Common myeloid progenitor, CD34-positive (primary cell): ENCODE measurements at regions not wholly inside any gene's neighbourhood (a gene's known extent, or its start where the extent isn't known, plus 50 kb on each side); places are given as distances from the start of the nearest gene placed in this dataset.

Experiments
- CTCF ChIA-PET: fragments of 350-600 bp; sonication (Branson Sonifier 250); formaldehyde crosslinking; loops from one replicate; lab custom pipeline; 2021; ENCODE audit warnings: antibody characterized with exemption; lab: Charles Lee
- POLR2A ChIA-PET: fragments of 350-600 bp; sonication (Branson Sonifier 250); formaldehyde crosslinking; loops from one replicate; lab custom pipeline; 2021; ENCODE audit warnings: antibody characterized with exemption; lab: Charles Lee
- DNase-seq, 3 donors: peaks; one replicate each; pipeline versions ENCODE4 v3.0.0 to v3.0.0-alpha.2; 2013
- H3K27ac ChIP-seq, 2 experiments: 1 replicate in 1 of 2; 2 replicates in 1 of 2; pipeline ENCODE4 v1.7.0; 2013; ENCODE audit warnings: inconsistent platforms in 2 of 2, low read length in 2 of 2, mild to moderate bottlenecking in 2 of 2, low read depth in 1 of 2, moderate library complexity in 1 of 2; ENCODE audit not compliant: severe bottlenecking in 2 of 2, insufficient read depth in 1 of 2, poor library complexity in 1 of 2
- H3K27me3 ChIP-seq, 5 experiments: replicated peaks in 2 of 5; 1 replicate in 3 of 5; 2 replicates in 2 of 5; pipeline versions ENCODE4 v1.6.1 to v1.7.0; 2013; ENCODE audit warnings: low read length in 4 of 5, mild to moderate bottlenecking in 2 of 5, moderate library complexity in 2 of 5, inconsistent platforms in 1 of 5; ENCODE audit not compliant: insufficient read depth in 5 of 5, control insufficient read depth in 4 of 5
- H3K36me3 ChIP-seq, 4 experiments: 1 replicate in 2 of 4; 2 replicates in 2 of 4; pipeline versions ENCODE4 v1.6.1 to v1.7.0; 2013; ENCODE audit warnings: low read length in 3 of 4, control low read depth in 1 of 4, mild to moderate bottlenecking in 1 of 4; ENCODE audit not compliant: control insufficient read depth in 4 of 4, insufficient read depth in 4 of 4
- H3K4me1 ChIP-seq, 4 experiments: 1 replicate in 3 of 4; 2 replicates in 1 of 4; pipeline versions ENCODE4 v1.6.1 to v1.7.1; 2013; ENCODE audit warnings: low read length in 3 of 4, mild to moderate bottlenecking in 3 of 4, control low read depth in 1 of 4, inconsistent platforms in 1 of 4, moderate library complexity in 1 of 4; ENCODE audit not compliant: control insufficient read depth in 4 of 4, insufficient read depth in 4 of 4; ENCODE audit errors: control extremely low read depth in 1 of 4
- H3K4me3 ChIP-seq, 7 experiments: 1 replicate in 4 of 7; 2 replicates in 3 of 7; pipeline versions ENCODE4 v1.5.1 to v1.7.0; 2013; ENCODE audit warnings: mild to moderate bottlenecking in 7 of 7, low read length in 6 of 7, moderate library complexity in 6 of 7, inconsistent platforms in 2 of 7, low read depth in 2 of 7, control low read depth in 1 of 7; ENCODE audit not compliant: insufficient read depth in 4 of 7, control insufficient read depth in 1 of 7; ENCODE audit errors: extremely low read depth in 1 of 7
- H3K9me3 ChIP-seq, 5 experiments: 1 replicate in 4 of 5; 2 replicates in 1 of 5; pipeline versions ENCODE4 v1.6.1 to v1.7.1; 2013; ENCODE audit warnings: low read length in 4 of 5, mild to moderate bottlenecking in 2 of 5, inconsistent platforms in 1 of 5, low read depth in 1 of 5, moderate library complexity in 1 of 5; ENCODE audit not compliant: control insufficient read depth in 4 of 5, insufficient read depth in 2 of 5; ENCODE audit errors: control extremely low read depth in 1 of 5
- WGBS: methylation state at CpG from one replicate; pipeline ENCODE4 v1.1.5; 2013; ENCODE audit not compliant: insufficient coverage; 5-methylcytosine and 5-hydroxymethylcytosine counted together

GRCh38 chr13:109426690-109426990 is 359.7 kb downstream of the IRS2 start:
- DNase-seq = no peak
- H3K9me3 ChIP-seq = no peaks in the 10 kb centered on the region
- H3K27me3 ChIP-seq = peaks cover 0 to 4% (median 0%) of the 10 kb centered on the region in 5 experiments
- no peak overlapping the region for H3K27ac ChIP-seq
- ChIA-PET POLR2A (no interaction called here), CTCF (no interaction called here)
- H3K4me3 ChIP-seq = no peak overlapping the region
- H3K4me1 ChIP-seq = no peaks in the 10 kb centered on the region
- no peaks in the 10 kb centered on the region for H3K36me3 ChIP-seq
- 100% methylated on average over 1 of the region's 1 CpG for WGBS

GRCh38 chr13:109425821-109426689 is 360.3 kb downstream of the IRS2 start:
- Histone ChIP-seq H3K27me3 (peaks cover 0 to 4% (median 0%) of the 10 kb centered on the region in 5 experiments), H3K27ac (no peak overlapping the region), H3K36me3 (no peaks in the 10 kb centered on the region), H3K9me3 (no peaks in the 10 kb centered on the region), H3K4me3 (no peak overlapping the region), H3K4me1 (no peaks in the 10 kb centered on the region)
- DNase-seq = no peak
- 100% methylated on average over 1 of the region's 5 CpGs for WGBS
- ChIA-PET CTCF (no interaction called here), POLR2A (no interaction called here)

GRCh38 chr13:109422161-109422560 is 364.2 kb downstream of the IRS2 start:
- ChIA-PET POLR2A (no interaction called here), CTCF (no interaction called here)
- Histone ChIP-seq H3K36me3 (no peaks in the 10 kb centered on the region), H3K4me1 (no peaks in the 10 kb centered on the region), H3K4me3 (no peak overlapping the region), H3K9me3 (no peaks in the 10 kb centered on the region), H3K27me3 (peaks cover 0 to 4% (median 0%) of the 10 kb centered on the region in 5 experiments), H3K27ac (no peak overlapping the region)
- no peak for DNase-seq
- WGBS = 100% methylated on average over 1 of the region's 4 CpGs

GRCh38 chr13:109419896-109420295 is 366.5 kb downstream of the IRS2 start:
- Histone ChIP-seq H3K9me3 (no peaks in the 10 kb centered on the region), H3K36me3 (no peaks in the 10 kb centered on the region), H3K4me3 (no peak overlapping the region), H3K27ac (no peak overlapping the region), H3K27me3 (peaks cover 0 to 4% (median 0%) of the 10 kb centered on the region in 5 experiments), H3K4me1 (no peaks in the 10 kb centered on the region)
- DNase-seq = no peak
- WGBS = 83% methylated on average over 2 of the region's 4 CpGs
- POLR2A ChIA-PET = no interaction called here
- CTCF ChIA-PET = no interaction called here

- no peak overlapping the region for H3K4me3 ChIP-seq
- H3K9me3 ChIP-seq = no peaks in the 10 kb centered on the region
- no peak for DNase-seq
- ChIA-PET CTCF (no interaction called here), POLR2A (no interaction called here)
- no peaks in the 10 kb centered on the region for H3K4me1 ChIP-seq
- no peak overlapping the region for H3K27ac ChIP-seq
- peaks cover 0 to 9% (median 1%) of the 10 kb centered on the region in 5 experiments for H3K27me3 ChIP-seq
- no peaks in the 10 kb centered on the region for H3K36me3 ChIP-seq
Measured at GRCh38 chr13:109418111-109418510, 368.3 kb downstream of the IRS2 start.

- peaks cover 0 to 8% (median 2%) of the 10 kb centered on the region in 5 experiments for H3K27me3 ChIP-seq
- no peak overlapping the region for H3K4me3 ChIP-seq
- H3K36me3 ChIP-seq = no peaks in the 10 kb centered on the region
- DNase-seq = no peak
- WGBS = 87% methylated on average over 9 of the region's 12 CpGs
- ChIA-PET CTCF (no interaction called here), POLR2A (no interaction called here)
- no peaks in the 10 kb centered on the region for H3K4me1 ChIP-seq
- H3K9me3 ChIP-seq = no peaks in the 10 kb centered on the region
- no peak overlapping the region for H3K27ac ChIP-seq
Measured at GRCh38 chr13:109416001-109416400, 370.4 kb downstream of the IRS2 start.

- H3K27ac ChIP-seq = no peak overlapping the region
- 100% methylated on average over 1 of the region's 4 CpGs for WGBS
- no peak overlapping the region for H3K4me3 ChIP-seq
- peaks cover 0 to 8% (median 2%) of the 10 kb centered on the region in 5 experiments for H3K27me3 ChIP-seq
- ChIA-PET POLR2A (no interaction called here), CTCF (no interaction called here)
- DNase-seq = no peak
- no peaks in the 10 kb centered on the region for H3K4me1 ChIP-seq
- no peaks in the 10 kb centered on the region for H3K36me3 ChIP-seq
- H3K9me3 ChIP-seq = no peaks in the 10 kb centered on the region
Measured at GRCh38 chr13:109415057-109415456, 371.3 kb downstream of the IRS2 start.
